HEK293 (cell line): ENCODE measurements at regions not wholly inside any gene's neighbourhood (a gene's known extent, or its start where the extent isn't known, plus 50 kb on each side); places are given as distances from the start of the nearest gene placed in this dataset.
A peak's percentile ranks its signal among the peaks of the same experiment; 100 is the strongest.

Source experiments
- CTCF ChIA-PET: fragments of 350-600 bp; formaldehyde crosslinking; extraction: SDS; loops from one replicate; lab custom pipeline; 2021; ENCODE audit warnings: antibody characterized with exemption; lab: Yijun Ruan, JAX
- POLR2A ChIA-PET: fragments of 300-600 bp; formaldehyde crosslinking; extraction: SDS; loops from one replicate; lab custom pipeline; 2020; ENCODE audit warnings: antibody characterized with exemption, inconsistent platforms; lab: Yijun Ruan, JAX
- H3K27ac ChIP-seq: fragments of 200-500 bp; sonication (Bioruptor generic); 2 replicates; pipeline ENCODE4 v1.5.1; 2014; ENCODE audit warnings: low read depth, low read length, control low read depth, inconsistent platforms; ENCODE audit errors: extremely low read depth
- H3K36me3 ChIP-seq, 2 experiments: fragments of 200-500 bp in 1 of 2; sonication (Bioruptor generic) in 1 of 2; 1 replicate in 1 of 2; 2 replicates in 1 of 2; pipeline ENCODE4 v1.5.1; 2014 to 2017; ENCODE audit warnings: inconsistent platforms in 2 of 2, low read length in 2 of 2; ENCODE audit not compliant: control insufficient read depth in 2 of 2, insufficient read depth in 1 of 2
- H3K4me1 ChIP-seq: fragments of 200-500 bp; sonication (Bioruptor generic); 2 replicates; pipeline ENCODE4 v1.5.1; 2014; ENCODE audit warnings: mild to moderate bottlenecking, low read length, inconsistent platforms; ENCODE audit not compliant: control insufficient read depth, insufficient read depth
- H3K4me3 ChIP-seq: 2 replicates; pipeline ENCODE4 v1.5.1; 2011; ENCODE audit warnings: low read depth, mild to moderate bottlenecking, control low read depth, low read length, moderate library complexity
- H3K9me3 ChIP-seq: fragments of 200-500 bp; sonication (Bioruptor generic); 2 replicates; pipeline ENCODE4 v1.5.1; 2014; ENCODE audit warnings: low read depth, low read length, inconsistent platforms; ENCODE audit not compliant: control insufficient read depth, insufficient read depth
- ATF2 ChIP-seq: fragments of 450-650 bp; formaldehyde crosslinking; IDR thresholded peaks from 2 replicates; pipeline ENCODE4 v1.5.1; 2016; ENCODE audit warnings: missing biosample characterization, missing genetic modification characterization, low read depth
- GLIS1 ChIP-seq: fragments of 450-650 bp; formaldehyde crosslinking; IDR thresholded peaks from 2 replicates; pipeline ENCODE4 v1.5.1; 2016; ENCODE audit warnings: missing biosample characterization, missing genetic modification characterization
- PRDM1 ChIP-seq: fragments of 450-650 bp; formaldehyde crosslinking; IDR thresholded peaks from 2 replicates; pipeline ENCODE4; 2016; ENCODE audit warnings: missing biosample characterization, missing genetic modification characterization
- REST ChIP-seq: fragments of 450-650 bp; formaldehyde crosslinking; IDR thresholded peaks from 2 replicates; pipeline ENCODE4 v1.5.1; 2016; ENCODE audit warnings: missing biosample characterization, missing genetic modification characterization
- ZBTB20 ChIP-seq: fragments of 450-650 bp; formaldehyde crosslinking; IDR thresholded peaks from 2 replicates; pipeline ENCODE4 v1.5.1; 2016; ENCODE audit warnings: missing biosample characterization, missing genetic modification characterization
- ZNF114 ChIP-seq: fragments of 450-650 bp; formaldehyde crosslinking; IDR thresholded peaks from 2 replicates; pipeline ENCODE4 v1.5.0; 2017; ENCODE audit warnings: missing biosample characterization, missing genetic modification characterization
- ZNF140 ChIP-seq: fragments of 450-650 bp; formaldehyde crosslinking; IDR thresholded peaks from 2 replicates; pipeline ENCODE4 v1.5.1; 2016; ENCODE audit warnings: missing biosample characterization, missing genetic modification characterization
- ZNF169 ChIP-seq: fragments of 450-650 bp; formaldehyde crosslinking; IDR thresholded peaks from 2 replicates; pipeline ENCODE4 v1.5.1; 2016; ENCODE audit warnings: missing biosample characterization, missing genetic modification characterization
- ZNF248 ChIP-seq: fragments of 450-650 bp; formaldehyde crosslinking; IDR thresholded peaks from 2 replicates; pipeline ENCODE4 v1.5.1; 2017; ENCODE audit warnings: missing biosample characterization, missing genetic modification characterization
- ZNF350 ChIP-seq: fragments of 450-650 bp; formaldehyde crosslinking; IDR thresholded peaks from 2 replicates; pipeline ENCODE4 v1.5.0; 2017; ENCODE audit warnings: missing biosample characterization, mild to moderate bottlenecking, missing genetic modification characterization
- ZNF449 ChIP-seq: fragments of 450-650 bp; formaldehyde crosslinking; IDR thresholded peaks from 2 replicates; pipeline ENCODE4 v1.5.1; 2017; ENCODE audit warnings: missing biosample characterization, mild to moderate bottlenecking, missing genetic modification characterization, moderate library complexity
- ZNF561 ChIP-seq: fragments of 450-650 bp; IDR thresholded peaks from 2 replicates; pipeline ENCODE4 v1.5.1; 2018; ENCODE audit warnings: missing biosample characterization, missing genetic modification characterization, borderline replicate concordance
- ZNF626 ChIP-seq: fragments of 450-650 bp; sonication (Bioruptor Pico); formaldehyde crosslinking; IDR thresholded peaks from 2 replicates; pipeline ENCODE4 v1.5.1; 2018; ENCODE audit warnings: missing biosample characterization, missing genetic modification characterization, inconsistent platforms
- ZNF776 ChIP-seq: fragments of 450-650 bp; formaldehyde crosslinking; IDR thresholded peaks from 2 replicates; pipeline ENCODE4 v1.5.0; 2017; ENCODE audit warnings: missing biosample characterization, missing genetic modification characterization, borderline replicate concordance
- TF ChIP-seq, protein P1 (sequence below): fragments of 450-650 bp; formaldehyde crosslinking; conservative IDR thresholded peaks from 2 replicates; pipeline ENCODE4 v1.5.1; 2016; ENCODE audit warnings: low read depth, missing biosample characterization, missing genetic modification characterization
- TF ChIP-seq, protein P2 (sequence below): fragments of 450-650 bp; formaldehyde crosslinking; IDR thresholded peaks from 2 replicates; pipeline ENCODE4 v1.5.1; 2017; ENCODE audit warnings: missing biosample characterization, missing genetic modification characterization

GRCh38 chr18:22057908-22058527 is 111.4 kb upstream of the GATA6 start (continued):
- TF ChIP-seq, protein P1, sequence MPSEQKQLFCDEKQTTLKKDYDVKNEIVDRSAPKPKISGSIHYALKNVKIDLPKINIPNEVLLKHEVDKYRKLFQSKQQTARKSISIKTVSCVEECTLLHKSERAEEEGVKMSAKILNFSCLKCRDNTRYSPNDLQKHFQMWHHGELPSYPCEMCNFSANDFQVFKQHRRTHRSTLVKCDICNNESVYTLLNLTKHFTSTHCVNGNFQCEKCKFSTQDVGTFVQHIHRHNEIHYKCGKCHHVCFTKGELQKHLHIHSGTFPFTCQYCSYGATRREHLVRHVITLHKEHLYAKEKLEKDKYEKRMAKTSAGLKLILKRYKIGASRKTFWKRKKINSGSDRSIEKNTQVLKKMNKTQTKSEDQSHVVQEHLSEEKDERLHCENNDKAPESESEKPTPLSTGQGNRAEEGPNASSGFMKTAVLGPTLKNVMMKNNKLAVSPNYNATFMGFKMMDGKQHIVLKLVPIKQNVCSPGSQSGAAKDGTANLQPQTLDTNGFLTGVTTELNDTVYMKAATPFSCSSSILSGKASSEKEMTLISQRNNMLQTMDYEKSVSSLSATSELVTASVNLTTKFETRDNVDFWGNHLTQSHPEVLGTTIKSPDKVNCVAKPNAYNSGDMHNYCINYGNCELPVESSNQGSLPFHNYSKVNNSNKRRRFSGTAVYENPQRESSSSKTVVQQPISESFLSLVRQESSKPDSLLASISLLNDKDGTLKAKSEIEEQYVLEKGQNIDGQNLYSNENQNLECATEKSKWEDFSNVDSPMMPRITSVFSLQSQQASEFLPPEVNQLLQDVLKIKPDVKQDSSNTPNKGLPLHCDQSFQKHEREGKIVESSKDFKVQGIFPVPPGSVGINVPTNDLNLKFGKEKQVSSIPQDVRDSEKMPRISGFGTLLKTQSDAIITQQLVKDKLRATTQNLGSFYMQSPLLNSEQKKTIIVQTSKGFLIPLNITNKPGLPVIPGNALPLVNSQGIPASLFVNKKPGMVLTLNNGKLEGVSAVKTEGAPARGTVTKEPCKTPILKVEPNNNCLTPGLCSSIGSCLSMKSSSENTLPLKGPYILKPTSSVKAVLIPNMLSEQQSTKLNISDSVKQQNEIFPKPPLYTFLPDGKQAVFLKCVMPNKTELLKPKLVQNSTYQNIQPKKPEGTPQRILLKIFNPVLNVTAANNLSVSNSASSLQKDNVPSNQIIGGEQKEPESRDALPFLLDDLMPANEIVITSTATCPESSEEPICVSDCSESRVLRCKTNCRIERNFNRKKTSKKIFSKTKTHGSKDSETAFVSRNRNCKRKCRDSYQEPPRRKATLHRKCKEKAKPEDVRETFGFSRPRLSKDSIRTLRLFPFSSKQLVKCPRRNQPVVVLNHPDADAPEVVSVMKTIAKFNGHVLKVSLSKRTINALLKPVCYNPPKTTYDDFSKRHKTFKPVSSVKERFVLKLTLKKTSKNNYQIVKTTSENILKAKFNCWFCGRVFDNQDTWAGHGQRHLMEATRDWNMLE (tag by site-specific recombination) = no peak
- TF ChIP-seq ZNF248 (tag by site-specific recombination) (no peak), ZNF626 (tag by site-specific recombination) (no peak), ZNF169 (tag by site-specific recombination) (no peak), ZNF449 (tag by site-specific recombination) (no peak), GLIS1 (tag by site-specific recombination) (no peak), ZBTB20 (tag by site-specific recombination) (no peak), REST (tag by site-specific recombination) (no peak), ZNF776 (no peak), ZNF140 (tag by site-specific recombination) (no peak), ZNF561 (tag by site-specific recombination) (no peak), ZNF114 (tag by site-specific recombination) (no peak)
- TF ChIP-seq, protein P2, sequence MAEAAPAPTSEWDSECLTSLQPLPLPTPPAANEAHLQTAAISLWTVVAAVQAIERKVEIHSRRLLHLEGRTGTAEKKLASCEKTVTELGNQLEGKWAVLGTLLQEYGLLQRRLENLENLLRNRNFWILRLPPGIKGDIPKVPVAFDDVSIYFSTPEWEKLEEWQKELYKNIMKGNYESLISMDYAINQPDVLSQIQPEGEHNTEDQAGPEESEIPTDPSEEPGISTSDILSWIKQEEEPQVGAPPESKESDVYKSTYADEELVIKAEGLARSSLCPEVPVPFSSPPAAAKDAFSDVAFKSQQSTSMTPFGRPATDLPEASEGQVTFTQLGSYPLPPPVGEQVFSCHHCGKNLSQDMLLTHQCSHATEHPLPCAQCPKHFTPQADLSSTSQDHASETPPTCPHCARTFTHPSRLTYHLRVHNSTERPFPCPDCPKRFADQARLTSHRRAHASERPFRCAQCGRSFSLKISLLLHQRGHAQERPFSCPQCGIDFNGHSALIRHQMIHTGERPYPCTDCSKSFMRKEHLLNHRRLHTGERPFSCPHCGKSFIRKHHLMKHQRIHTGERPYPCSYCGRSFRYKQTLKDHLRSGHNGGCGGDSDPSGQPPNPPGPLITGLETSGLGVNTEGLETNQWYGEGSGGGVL = no peak

- CTCF ChIA-PET = no interaction called here
- POLR2A ChIA-PET = interaction anchor here (0.7 kb wide), 1 partner anchor 635 kb away, joined by 4 read pairs; no protein-coding TSS in a partner anchor
Measured at GRCh38 chr18:22060361-22060760, 109.0 kb upstream of the GATA6 start.

More at GRCh38 chr18:22060361-22060760, 109.0 kb upstream of the GATA6 start:
- no peaks in the 10 kb centered on the region for H3K9me3 ChIP-seq
- H3K36me3 ChIP-seq = no peaks in the 10 kb centered on the region
- TF ChIP-seq ATF2 (tag by site-specific recombination) (no peak), ZNF350 (tag by site-specific recombination) (no peak), PRDM1 (0 out of 2 replicates have a peak, but pooled peaks have one; percentile 10)
- no peaks in the 10 kb centered on the region for H3K4me1 ChIP-seq
- H3K4me3 ChIP-seq = no peak overlapping the region
- H3K27ac ChIP-seq = no peak overlapping the region
